IPS-18c (cell line): ENCODE measurements at regions not wholly inside any gene's neighbourhood (a gene's known extent, or its start where the extent isn't known, plus 50 kb on each side); places are given as distances from the start of the nearest gene placed in this dataset.
"Not testable (repeated sequence)": the region's sequence is repeated elsewhere in the genome, so short reads cannot be mapped to it uniquely, and the experiment has no call there.

Experiments
- H3K4me3 ChIP-seq: 2 replicates; pipeline ENCODE4 v1.7.0; 2013; ENCODE audit warnings: low read depth, mild to moderate bottlenecking, low read length, moderate library complexity; ENCODE audit not compliant: insufficient read depth
- H3K9me3 ChIP-seq: one replicate; pipeline ENCODE4 v1.6.1; 2013; ENCODE audit warnings: mild to moderate bottlenecking, low read length, moderate library complexity; ENCODE audit not compliant: control insufficient read depth, insufficient read depth

DNA sequence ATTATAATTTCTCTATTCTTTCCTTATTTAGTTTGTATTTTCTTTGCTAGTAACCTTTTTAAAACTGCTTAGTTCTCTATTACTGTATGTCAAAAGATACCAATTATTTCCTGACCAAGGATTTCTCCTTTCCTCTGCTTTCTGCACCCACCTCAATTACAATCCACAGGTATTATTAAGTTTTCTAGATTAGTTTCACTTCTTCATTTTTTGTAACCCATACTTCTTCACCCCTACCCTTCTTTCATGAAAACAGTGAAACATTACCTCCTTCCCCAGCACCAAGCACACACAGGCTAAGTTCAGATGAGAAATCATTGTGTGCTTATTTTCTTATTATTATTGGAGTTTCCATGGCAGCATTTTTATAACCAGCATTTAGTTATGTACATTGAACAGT, 318.5 kb upstream of the MDGA2 start:
- Histone ChIP-seq H3K4me3 (no peak overlapping the region), H3K9me3 (no peaks in the 10 kb centered on the region)

DNA sequence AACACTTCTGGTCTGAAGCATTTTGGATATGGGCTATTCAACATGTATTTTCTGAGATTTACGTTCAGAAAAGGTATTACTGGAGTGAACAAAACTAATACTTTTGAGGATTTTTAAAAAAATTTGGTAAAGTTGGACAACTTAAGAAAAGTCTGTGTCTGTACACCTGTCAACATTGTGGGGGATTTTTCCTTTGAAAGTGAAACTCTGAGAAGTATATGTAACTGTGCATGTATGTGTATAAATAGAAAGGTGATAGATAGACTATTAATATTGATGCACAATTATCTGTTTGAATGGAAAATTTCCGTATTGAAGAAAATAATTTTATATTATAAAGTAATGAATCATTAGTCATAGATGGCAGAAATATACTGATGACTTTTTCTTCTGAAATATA, 312.8 kb upstream of the MDGA2 start:
- no peaks in the 10 kb centered on the region for H3K9me3 ChIP-seq
- no peak overlapping the region for H3K4me3 ChIP-seq

DNA sequence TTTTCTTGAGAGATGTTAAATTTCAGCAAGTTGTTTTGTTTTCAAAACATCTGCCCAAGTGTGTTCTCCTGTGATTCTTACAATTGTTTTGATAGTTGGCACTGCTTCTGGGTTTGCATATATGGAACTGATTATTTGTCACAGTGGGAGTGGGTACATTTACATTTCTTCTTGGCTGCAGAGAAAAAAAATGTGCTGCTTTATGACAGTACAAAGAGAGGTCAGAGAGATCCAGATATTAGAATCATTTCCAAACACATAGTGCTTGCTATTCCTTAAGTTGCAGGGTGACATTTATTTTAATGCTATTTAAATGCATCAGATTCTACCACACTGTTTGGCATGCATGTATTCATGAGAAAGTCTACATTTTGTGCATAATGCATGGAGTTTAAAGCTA, 303.5 kb upstream of the MDGA2 start:
- H3K4me3 ChIP-seq: no peak overlapping the region
- no peaks in the 10 kb centered on the region for H3K9me3 ChIP-seq

DNA sequence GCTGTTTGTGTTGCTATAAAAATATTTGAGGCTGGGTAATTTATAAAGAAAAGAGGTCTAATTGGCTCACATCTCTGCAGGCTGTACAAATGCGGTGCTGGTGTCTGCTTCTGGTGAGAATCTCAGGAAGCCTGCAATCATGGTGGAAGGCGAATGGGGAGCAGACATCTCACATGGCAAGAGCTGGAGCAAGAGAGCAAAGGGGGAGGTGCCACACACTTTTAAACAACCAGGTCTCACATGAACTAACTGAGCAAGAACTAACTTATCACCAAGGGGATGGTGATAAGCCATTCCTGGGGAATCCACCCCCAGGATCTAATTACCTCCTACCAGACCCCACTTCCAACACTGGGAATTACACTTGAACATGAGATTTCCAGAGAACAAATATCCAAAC, 300.7 kb upstream of the MDGA2 start:
- Histone ChIP-seq H3K9me3 (no peaks in the 10 kb centered on the region), H3K4me3 (no peak overlapping the region)

DNA sequence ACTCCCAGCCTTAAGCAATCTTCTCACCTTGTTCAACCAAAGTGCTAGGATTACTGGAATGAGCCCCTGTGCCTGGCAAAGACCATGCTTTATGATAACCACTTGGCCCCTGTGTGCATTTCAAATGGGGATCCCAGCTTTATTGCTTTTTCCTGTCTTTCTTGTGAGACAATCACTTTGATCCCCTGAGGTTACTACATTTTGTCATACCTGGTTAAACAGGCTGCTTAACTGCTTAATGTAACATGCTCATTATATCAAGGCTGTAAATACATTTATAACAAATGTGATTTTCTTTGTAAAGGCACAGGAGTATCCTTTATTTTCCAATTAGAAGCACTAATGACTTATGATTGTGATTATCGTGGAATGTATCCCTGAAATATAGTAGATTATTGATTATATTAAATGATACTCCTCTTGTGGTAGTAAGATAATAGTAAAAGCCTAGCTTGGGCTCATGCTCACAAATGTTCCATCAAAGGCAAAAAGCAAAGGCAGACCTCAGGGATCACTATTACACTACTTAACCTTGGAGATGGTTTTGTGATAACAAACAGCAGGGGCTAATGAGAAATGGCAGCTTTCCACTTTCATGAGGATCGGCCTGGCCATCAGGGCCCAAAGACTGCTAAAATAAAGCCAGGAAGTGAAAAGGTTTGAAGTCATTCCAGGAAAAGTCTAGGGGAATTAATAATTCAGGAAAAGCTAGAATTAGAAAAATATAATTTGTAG, 290.8 kb upstream of the MDGA2 start:
- Histone ChIP-seq H3K9me3 (no peaks in the 10 kb centered on the region), H3K4me3 (no peak overlapping the region)

DNA sequence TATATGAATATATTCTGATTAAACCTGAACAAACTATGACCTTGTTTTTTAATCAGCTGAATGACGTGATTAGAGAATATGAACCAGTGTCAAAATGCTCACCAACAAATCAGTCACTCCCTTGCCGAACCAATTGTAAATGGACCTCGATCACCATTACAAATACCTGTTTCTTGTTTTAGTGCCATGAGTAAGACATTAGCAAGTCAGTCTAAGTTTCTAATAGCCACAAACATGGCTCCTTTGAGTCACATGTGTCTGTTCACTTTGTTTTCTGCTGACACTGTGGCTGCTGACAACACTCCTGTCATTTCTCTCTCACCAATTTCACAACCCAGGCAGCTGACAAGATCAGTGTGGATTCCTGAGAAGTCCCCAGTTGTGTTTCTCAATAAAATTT, 286.2 kb upstream of the MDGA2 start:
- no peaks in the 10 kb centered on the region for H3K9me3 ChIP-seq
- no peak overlapping the region for H3K4me3 ChIP-seq

DNA sequence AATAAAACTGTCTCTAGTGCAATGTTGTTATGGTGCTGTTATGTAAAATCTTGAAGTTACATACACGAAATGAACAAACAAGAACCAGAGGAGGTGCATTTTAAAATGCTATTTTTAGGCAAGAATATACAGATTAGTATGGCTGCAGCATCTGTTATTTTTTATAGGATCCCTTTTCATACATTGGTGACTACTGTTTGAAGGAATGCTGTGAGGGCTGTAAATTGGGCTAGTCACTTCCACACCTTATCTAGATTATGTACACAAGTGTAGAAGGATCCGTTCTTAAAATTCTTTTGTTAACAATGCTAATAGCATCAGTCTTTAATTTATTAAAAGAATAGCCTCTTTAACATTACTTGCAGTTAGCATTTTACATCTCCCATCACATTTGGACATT, 284.3 kb upstream of the MDGA2 start:
- Histone ChIP-seq H3K4me3 (no peak overlapping the region), H3K9me3 (no peaks in the 10 kb centered on the region)

DNA sequence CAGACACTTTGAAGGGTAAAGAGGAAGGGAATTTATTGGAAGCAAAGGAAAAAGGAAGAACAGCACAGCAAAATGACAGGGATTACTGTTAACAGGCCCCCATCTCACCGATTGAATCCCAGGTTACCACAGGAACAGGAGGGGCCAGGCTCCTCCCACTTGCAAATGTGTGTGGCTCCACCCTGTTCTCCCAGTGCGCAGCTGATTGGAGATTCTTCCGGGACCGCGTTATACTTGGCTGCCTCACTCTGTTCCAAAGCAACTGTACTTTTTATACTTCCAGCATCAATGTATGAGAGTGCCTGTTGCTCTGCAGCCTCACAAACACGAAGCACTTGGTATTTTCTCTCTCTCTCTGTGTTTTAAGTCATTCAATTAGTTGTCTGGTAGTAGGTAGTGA, 273.6 kb upstream of the MDGA2 start:
- no peak overlapping the region for H3K4me3 ChIP-seq
- no peaks in the 10 kb centered on the region for H3K9me3 ChIP-seq

DNA sequence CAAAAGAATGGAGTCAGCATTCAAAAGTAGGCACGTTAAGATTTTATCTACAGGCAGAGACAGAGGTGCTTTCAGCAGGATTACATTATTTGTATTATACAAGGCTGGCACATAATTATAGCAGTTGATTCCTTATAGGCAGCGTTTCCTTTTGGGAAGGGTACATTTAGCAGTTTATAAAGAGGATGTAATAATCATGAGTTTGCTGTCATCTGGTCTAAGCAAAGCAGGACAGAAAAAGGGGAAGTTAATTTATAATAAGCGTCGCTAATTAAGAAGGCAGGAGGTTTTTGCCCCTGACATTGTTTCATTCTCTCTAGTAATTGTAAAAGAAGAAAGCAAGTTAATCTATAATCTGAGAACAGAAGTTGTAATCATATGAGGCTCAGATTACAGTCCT, 259.9 kb upstream of the MDGA2 start:
- H3K4me3 ChIP-seq: no peak overlapping the region
- H3K9me3 ChIP-seq: no peaks in the 10 kb centered on the region

DNA sequence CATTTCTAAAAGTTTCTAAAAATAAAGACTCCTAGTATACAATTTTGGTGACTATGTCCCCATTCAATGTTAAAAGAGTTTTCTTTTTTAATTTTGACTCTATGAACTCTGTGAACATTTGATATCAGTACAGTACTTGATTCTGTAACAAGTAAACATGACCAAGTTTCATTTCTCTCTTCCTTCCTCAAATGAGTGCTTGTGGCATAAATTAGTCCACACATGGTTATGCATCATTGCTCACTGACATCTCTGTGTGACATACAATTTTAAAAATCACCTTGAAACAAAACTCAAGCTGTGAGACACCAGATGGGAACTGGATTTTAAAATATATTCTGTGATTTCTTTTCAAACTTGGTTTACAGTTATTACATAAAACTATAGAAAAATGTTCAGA, 253.9 kb upstream of the MDGA2 start:
- H3K4me3 ChIP-seq: no peak overlapping the region
- peaks cover 3% of the 10 kb centered on the region for H3K9me3 ChIP-seq

DNA sequence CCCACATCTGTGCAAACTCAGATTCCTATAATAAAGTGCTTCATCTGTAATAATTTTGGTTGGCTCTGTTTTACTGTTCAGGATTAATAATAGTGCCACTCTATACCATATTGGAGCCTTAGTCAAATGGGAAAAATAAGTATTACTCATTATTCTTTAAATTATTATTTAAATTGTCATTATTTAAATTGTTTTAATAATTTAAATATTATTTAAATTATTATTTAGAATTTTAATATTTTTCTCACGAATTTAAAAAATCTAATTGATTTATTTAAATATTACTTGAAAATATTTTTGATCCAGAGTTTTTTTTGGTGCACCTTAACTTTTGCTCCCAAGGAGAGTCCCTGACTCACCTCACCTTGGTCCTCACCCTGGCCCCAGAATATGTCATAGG, 245.7 kb upstream of the MDGA2 start:
- Histone ChIP-seq H3K9me3 (peaks cover 2% of the 10 kb centered on the region), H3K4me3 (no peak overlapping the region)

DNA sequence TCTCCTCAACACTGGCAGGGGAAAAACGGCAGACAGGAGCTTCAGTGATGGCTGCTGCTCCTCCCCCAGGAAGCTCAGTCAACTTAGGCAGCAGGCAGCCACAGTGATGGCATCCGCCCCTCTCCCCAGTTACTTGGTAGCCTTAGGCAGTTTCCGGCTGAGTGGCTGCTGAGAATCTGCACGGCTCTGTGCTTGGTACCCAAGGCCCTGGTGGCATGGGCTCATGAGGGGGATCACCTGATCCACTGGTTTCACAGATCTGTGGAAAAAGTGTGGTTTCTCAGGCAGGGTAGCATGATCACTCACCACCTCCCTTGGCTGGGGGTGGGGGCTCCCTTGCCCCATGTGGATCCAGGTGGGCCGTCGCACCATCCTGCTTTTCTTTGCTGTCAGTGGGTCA, 244.6 kb upstream of the MDGA2 start:
- no peak overlapping the region for H3K4me3 ChIP-seq
- H3K9me3 ChIP-seq: peaks cover 2% of the 10 kb centered on the region

DNA sequence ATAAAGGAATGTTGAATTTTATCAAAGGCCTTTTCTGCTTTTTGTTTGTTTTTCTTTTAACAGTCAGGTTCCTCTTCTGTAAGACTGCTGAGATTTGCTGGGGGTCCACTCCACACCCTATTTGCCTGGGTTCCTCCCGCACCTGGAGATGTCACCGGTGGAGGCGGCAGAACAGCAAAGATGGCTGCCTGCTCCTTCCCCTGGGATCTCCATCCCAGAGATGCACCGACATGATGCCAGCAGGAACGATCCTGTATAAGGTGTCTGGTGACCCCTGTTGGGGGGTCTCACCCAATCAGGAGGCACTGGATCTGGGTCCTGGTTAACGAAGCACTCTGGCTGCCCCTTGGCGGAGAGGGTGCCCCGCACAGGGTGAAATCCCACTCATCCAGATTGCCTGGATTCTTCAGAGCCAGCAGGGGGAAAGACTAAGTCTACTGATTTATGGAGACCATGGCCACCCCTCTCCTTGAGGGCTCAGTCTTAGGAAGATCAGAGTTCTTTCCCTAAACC, 244.0 kb upstream of the MDGA2 start:
- H3K9me3 ChIP-seq: peaks cover 2% of the 10 kb centered on the region
- no peak overlapping the region for H3K4me3 ChIP-seq

DNA sequence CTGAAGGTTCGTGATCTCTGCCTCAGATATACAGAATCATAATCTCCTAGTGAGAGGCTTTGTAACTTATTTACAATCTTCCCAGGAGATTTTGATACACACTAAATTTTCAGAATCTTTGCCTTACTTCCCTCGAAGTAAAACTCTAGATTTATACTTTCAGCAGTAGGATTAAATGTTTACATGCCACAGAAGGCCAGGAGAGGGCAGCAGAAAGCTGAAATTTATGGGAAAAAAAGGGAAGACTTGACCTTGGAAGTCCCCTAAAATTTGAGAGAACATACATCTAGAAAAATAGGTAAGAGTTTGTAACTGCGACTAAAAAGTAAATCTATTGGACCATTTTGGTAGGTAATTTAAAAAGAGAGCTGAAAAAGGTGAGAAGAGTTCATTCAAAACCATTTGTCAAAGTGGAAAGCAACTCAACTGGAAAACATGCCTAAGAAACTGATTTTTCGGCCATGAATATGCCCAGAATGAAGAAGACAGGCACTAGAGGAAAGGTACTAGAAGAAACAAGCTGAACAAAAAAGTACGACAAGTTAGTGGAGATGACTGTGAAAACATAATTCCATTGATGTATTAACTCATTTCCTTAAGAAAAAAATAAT, 242.0 kb upstream of the MDGA2 start:
- H3K4me3 ChIP-seq: no peak overlapping the region
- H3K9me3 ChIP-seq: peaks cover 2% of the 10 kb centered on the region

DNA sequence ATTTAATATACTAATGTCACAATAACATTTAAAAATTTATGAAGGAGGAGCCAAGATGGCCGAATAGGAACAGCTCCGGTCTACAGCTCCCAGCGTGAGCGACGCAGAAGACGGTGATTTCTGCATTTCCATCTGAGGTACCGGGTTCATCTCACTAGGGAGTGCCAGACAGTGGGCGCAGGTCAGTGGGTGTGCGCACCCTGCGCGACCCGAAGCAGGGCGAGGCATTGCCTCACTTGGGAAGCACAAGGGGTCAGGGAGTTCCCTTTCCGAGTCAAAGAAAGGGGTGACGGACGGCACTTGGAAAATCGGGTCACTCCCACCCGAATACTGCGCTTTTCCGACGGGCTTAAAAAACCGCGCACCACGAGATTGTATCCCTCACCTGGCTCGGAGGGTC, 225.7 kb upstream of the MDGA2 start:
- H3K9me3 ChIP-seq, H3K4me3 ChIP-seq: not testable (repeated sequence)

DNA sequence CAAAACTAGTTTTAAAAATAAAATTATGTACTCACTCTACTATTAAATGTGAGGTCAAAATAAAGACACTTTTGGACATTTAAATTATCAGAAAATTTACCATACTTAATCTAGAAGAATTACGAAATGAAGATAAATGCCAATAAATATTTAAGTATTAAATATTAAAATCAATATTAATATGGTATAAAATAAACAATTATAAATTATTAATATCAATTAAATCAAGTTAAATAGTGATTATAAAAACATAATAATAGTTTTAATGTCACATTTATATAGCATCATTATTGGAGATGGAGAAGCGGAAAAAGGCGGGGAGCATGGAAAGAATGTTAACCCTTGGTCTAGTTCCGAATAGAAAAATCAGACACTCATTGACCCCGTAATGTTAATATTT, 224.3 kb upstream of the MDGA2 start:
- H3K9me3 ChIP-seq: no peaks in the 10 kb centered on the region
- no peak overlapping the region for H3K4me3 ChIP-seq

DNA sequence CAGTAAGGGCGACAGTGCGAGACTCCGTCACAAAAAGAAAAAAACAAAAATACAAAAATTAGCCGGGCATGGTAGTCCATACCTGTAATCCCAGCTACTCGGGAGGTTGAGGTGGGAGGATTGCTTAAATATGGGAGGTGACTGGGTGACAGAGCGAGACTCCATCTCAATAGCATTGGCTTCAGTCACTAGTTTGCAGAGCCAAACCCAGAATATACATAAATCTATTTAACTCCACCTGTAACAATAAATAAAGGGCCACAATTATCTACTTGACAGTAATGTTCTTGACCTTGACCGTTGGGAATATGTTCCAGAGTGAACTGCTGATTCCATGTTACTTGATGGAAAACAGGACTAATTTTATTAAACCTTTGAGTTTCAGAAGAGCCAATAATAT, 198.9 kb upstream of the MDGA2 start:
- Histone ChIP-seq H3K4me3 (no peak overlapping the region), H3K9me3 (no peaks in the 10 kb centered on the region)

DNA sequence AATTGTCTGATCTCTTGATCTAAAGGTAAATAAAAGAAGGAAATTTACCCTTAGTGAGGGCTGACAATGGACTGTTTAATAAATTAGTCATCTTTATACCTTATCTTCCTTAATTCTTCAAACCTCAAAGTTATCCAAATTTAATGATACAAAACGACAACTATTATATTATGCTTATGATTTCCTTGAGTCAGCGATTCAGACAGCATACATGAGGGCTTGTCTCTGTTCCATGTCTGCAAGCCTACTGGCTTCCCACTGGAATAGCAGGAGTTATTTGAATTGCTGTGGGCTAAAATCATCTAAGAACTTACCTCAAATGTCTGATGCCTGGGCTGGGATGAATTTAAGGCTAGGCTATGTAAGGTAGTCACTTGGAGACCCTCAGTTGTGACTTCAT, 197.2 kb upstream of the MDGA2 start:
- Histone ChIP-seq H3K4me3 (no peak overlapping the region), H3K9me3 (no peaks in the 10 kb centered on the region)

DNA sequence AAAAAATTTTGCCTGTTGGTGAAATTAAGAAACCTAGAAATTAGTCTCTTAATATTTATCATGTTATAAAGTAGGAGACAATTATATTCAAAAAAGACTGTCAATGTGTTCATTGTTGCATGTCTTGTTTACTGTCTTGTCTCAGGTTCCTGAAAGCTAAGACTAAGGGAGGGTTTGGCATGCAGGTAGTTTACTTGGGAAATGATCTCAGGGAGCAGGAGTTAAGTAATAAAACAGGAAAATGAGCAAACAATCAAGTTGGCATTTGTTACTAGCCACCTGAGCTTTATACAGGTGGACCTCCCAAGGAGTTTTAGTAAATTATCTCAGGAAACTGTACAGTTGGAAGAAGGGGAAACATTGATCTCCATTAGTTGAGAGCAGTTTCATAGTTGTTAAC, 188.0 kb upstream of the MDGA2 start:
- no peak overlapping the region for H3K4me3 ChIP-seq
- no peaks in the 10 kb centered on the region for H3K9me3 ChIP-seq
